Muscle of leg (tissue), 3 donors: ENCODE measurements at regions not wholly inside any gene's neighbourhood (a gene's known extent, or its start where the extent isn't known, plus 50 kb on each side); places are given as distances from the start of the nearest gene placed in this dataset.

ENCODE experiments used
- DNase-seq: peaks from one replicate; pipeline ENCODE4 v3.0.0; 2013
- H3K27ac ChIP-seq: one replicate; pipeline ENCODE4 v1.5.1; 2013; ENCODE audit warnings: mild to moderate bottlenecking, low read length, control low read depth
- H3K27me3 ChIP-seq: one replicate; pipeline ENCODE4 v1.6.1; 2013; ENCODE audit warnings: low read length; ENCODE audit not compliant: control insufficient read depth, insufficient read depth
- H3K36me3 ChIP-seq: one replicate; pipeline ENCODE4 v1.6.1; 2013; ENCODE audit warnings: low read length; ENCODE audit not compliant: control insufficient read depth, insufficient read depth
- H3K4me1 ChIP-seq: one replicate; pipeline ENCODE4 v1.6.1; 2013; ENCODE audit warnings: low read length; ENCODE audit not compliant: control insufficient read depth, insufficient read depth
- H3K4me3 ChIP-seq: one replicate; pipeline ENCODE4 v1.5.1; 2013; ENCODE audit warnings: low read length, control low read depth
- H3K9me3 ChIP-seq: replicated peaks from 2 replicates; pipeline ENCODE4 v1.6.1; 2013; ENCODE audit warnings: low read depth, low read length; ENCODE audit not compliant: control insufficient read depth
- WGBS: methylation state at CpG from one replicate; pipeline ENCODE4 v1.1.5; 2013; ENCODE audit warnings: missing lambda C conversion rate; ENCODE audit not compliant: insufficient coverage; 5-methylcytosine and 5-hydroxymethylcytosine counted together

DNA sequence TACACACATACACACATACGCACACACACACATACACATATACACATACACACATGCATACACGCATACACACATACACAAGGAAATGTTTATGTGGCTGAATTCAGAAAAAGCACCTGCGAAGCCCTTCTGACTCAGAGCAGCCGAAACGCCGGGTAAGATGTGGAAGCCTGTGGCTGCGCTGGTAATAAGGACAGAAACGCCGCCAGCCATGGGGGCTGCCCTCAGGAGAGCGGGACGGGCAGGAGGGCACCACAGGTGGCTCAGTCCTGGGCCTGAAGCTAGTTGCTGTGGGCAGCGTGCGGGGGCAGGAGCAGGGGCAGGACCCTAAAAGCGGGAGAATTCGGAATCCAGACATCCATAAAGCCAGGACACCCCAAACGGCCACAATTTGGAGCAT, 378.3 kb downstream of the BRD1 start:
- H3K4me3 ChIP-seq, result no peak overlapping the region
- no peaks in the 10 kb centered on the region for H3K9me3 ChIP-seq
- 64% methylated on average over 13 of the region's 16 CpGs for WGBS
- no peak overlapping the region for H3K27ac ChIP-seq
- H3K36me3 ChIP-seq, result no peaks in the 10 kb centered on the region
- DNase-seq, result no peak
- H3K4me1 ChIP-seq, result no peaks in the 10 kb centered on the region
- H3K27me3 ChIP-seq, result peaks cover 44% of the 10 kb centered on the region

DNA sequence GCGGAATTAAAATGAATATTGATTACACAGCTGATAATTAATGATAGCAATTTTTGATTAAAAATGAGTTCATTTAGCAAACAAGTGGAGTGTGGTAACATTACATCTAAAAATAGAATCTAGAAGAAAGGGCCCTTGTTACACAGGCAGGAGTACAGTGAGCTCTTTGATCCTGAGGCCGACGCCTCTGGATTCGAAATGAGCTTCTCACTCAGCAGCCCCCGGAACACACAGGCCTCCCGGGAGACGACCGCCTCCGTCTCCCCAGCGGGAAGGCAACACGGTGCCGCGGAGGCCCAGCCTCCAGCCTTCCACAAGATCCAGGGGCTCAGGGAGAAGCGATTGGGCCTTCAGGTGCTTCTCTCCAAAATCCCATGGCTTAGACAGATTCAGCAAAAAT, 379.1 kb downstream of the BRD1 start:
- H3K9me3 ChIP-seq, result no peaks in the 10 kb centered on the region
- H3K36me3 ChIP-seq, result no peaks in the 10 kb centered on the region
- H3K27ac ChIP-seq, result no peak overlapping the region
- WGBS, result 42% methylated on average over 13 of the region's 14 CpGs
- DNase-seq, result no peak
- H3K4me1 ChIP-seq, result no peaks in the 10 kb centered on the region
- no peak overlapping the region for H3K4me3 ChIP-seq
- H3K27me3 ChIP-seq, result peaks cover 41% of the 10 kb centered on the region

- Histone ChIP-seq H3K4me3 (no peak overlapping the region), H3K27ac (no peak overlapping the region), H3K4me1 (no peaks in the 10 kb centered on the region), H3K27me3 (peaks cover 39% of the 10 kb centered on the region), H3K36me3 (no peaks in the 10 kb centered on the region), H3K9me3 (no peaks in the 10 kb centered on the region)
- 82% methylated on average over 11 of the region's 13 CpGs for WGBS
- DNase-seq, result no peak
Observed at GRCh38 chr22:49447837-49448236, 379.8 kb downstream of the BRD1 start.

DNA sequence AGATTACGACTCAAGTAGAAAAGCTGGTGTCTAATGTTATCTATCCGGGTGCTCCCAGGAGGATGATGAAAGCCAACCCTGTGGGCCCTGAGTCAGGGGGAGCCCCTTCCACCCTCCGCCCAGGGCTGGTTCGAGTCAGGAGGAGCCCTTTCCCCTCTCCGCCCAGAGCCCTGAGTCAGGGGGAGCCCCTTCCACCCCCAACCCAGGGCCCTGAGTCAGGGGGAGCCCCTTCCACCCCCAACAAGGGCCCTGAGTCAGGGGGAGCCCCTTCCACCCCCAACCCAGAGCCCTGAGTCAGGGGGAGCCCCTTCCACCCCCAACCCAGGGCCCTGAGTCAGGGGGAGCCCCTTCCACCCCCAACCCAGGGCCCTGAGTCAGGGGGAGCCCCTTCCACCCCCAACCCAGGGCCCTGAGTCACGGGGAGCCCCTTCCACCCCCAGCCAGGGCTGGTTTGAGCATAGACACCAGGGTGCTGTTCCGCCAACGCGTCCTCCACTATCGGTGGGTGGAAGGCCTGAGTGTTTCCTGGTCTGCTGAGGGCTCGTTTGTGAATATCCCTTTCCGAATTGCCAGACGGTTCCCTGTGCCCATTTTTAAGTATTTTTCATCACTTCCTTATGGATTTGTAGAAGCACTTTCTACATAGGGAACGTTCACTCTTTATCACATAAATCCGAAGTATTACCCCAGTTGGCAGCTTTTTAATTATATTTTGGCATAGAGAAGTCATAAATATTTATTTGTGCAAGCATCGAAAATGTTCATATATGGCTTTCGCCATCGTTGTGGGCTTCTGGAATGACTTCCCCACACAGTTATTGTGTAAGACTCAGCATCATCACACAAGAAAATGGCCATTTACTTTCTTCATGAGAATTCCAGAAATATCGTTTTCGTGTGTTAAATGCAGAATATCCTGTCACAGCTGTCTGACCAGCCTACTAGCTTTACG, 380.6 kb downstream of the BRD1 start:
- Histone ChIP-seq H3K9me3 (no peaks in the 10 kb centered on the region), H3K27ac (no peak overlapping the region), H3K4me3 (no peak overlapping the region), H3K4me1 (no peaks in the 10 kb centered on the region), H3K27me3 (peaks cover 39% of the 10 kb centered on the region), H3K36me3 (no peaks in the 10 kb centered on the region)
- 71% methylated on average over 12 of the region's 21 CpGs for WGBS
- DNase-seq, result no peak

GRCh38 chr22:49446145-49446758, 381.4 kb downstream of the BRD1 start:
- no peaks in the 10 kb centered on the region for H3K9me3 ChIP-seq
- no peaks in the 10 kb centered on the region for H3K4me1 ChIP-seq
- 78% methylated on average over 17 of the region's 18 CpGs for WGBS
- H3K27me3 ChIP-seq, result peaks cover 33% of the 10 kb centered on the region
- DNase-seq, result no peak
- no peak overlapping the region for H3K4me3 ChIP-seq
- no peak overlapping the region for H3K27ac ChIP-seq
- H3K36me3 ChIP-seq, result no peaks in the 10 kb centered on the region

GRCh38 chr22:49444781-49445180, 382.9 kb downstream of the BRD1 start:
- Histone ChIP-seq H3K36me3 (no peaks in the 10 kb centered on the region), H3K27ac (no peak overlapping the region), H3K4me1 (no peaks in the 10 kb centered on the region), H3K4me3 (no peak overlapping the region), H3K9me3 (no peaks in the 10 kb centered on the region), H3K27me3 (peaks cover 21% of the 10 kb centered on the region)
- 74% methylated on average over 13 of the region's 14 CpGs for WGBS
- no peak for DNase-seq

DNA sequence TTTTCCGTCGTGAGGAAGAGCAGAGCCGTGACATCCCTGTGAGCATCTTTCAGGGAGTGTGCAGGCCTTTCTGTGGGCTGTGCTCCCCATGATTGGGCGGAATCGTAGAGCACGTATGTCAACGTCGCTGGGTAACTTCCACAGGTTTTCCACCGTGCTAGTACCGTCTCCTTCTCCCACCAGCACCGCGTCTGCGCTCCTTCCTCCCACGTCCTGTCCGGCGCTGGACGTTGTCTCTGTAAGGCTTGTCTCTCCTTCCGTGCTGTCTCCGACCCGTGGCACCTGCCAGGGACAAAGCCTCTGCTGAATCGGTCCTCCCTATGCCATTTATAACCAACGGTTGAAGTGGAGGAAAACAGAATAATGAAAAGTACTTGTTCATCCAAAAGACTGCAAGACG, 386.7 kb downstream of the BRD1 start:
- Histone ChIP-seq H3K9me3 (no peaks in the 10 kb centered on the region), H3K27ac (no peak overlapping the region), H3K4me1 (no peaks in the 10 kb centered on the region), H3K27me3 (peaks cover 3% of the 10 kb centered on the region), H3K36me3 (no peaks in the 10 kb centered on the region), H3K4me3 (no peak overlapping the region)
- WGBS, result 91% methylated on average over 17 of the region's 23 CpGs
- no peak for DNase-seq

DNA sequence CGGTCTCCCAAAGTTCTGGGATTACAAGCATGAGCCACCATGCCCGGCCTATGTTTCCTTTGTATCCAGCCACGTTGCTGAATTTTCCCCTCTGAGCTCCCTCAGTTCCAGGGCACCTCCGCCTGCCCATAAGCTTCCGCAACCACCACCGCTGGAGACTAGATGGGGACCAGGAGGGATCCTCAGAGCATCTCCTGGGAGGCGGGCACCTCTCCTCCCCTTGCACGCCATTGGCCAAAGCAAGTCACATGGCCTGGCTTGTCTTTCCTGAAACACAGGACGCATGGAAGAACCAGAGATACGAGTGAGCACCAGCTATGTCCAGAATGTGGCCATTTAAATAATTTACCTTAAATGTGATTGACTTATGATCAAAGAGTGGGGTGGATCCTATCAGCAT, 388.3 kb downstream of the BRD1 start:
- Histone ChIP-seq H3K4me1 (no peaks in the 10 kb centered on the region), H3K36me3 (no peaks in the 10 kb centered on the region), H3K27ac (no peak overlapping the region), H3K27me3 (peaks cover 5% of the 10 kb centered on the region), H3K9me3 (no peaks in the 10 kb centered on the region), H3K4me3 (no peak overlapping the region)
- DNase-seq, result no peak
- 92% methylated on average over 8 of the region's 10 CpGs for WGBS

DNA sequence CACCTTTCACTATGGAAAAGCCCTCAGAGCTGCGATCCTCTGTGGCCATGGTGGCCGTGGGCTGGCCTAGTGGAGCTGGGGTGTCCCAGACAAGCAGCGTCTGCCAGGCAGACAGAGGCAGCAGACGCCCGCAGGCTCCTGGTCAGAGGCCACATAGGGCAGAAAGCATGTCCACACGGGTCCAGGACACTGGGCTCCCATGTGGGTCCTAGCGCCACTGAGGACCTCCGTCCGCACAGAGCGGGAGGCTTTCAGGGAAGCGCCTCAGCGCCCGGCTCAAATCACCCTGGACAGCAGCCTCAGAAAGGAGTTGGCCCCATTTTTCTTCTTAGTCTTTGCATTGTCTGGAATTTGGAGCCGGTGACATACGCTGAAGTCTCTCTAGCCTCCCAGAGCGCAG, 389.7 kb downstream of the BRD1 start:
- H3K4me3 ChIP-seq, result no peak overlapping the region
- H3K27me3 ChIP-seq, result peaks cover 17% of the 10 kb centered on the region
- H3K36me3 ChIP-seq, result no peaks in the 10 kb centered on the region
- no peak for DNase-seq
- H3K9me3 ChIP-seq, result no peaks in the 10 kb centered on the region
- 78% methylated on average over 14 of the region's 16 CpGs for WGBS
- H3K27ac ChIP-seq, result no peak overlapping the region
- H3K4me1 ChIP-seq, result no peaks in the 10 kb centered on the region

DNA sequence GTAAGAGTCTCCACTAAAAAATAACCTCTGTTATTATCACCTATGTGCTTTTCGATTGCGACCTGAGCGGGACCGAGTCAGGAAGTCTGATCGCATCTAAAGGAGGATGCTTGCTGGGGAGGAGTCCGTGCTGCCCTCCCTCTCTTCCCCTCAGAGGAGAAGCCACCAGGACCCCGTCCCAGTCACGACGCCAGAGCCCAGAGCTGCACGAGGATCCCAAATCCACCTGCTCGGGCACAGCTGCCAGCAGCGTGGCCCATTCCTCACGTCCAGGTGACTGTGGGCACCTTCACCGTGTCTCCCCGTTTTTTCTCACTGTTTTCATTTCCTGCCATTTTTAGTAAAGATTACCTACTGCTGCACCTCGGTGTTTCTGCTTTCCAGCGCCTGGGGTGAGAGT, 390.3 kb downstream of the BRD1 start:
- H3K36me3 ChIP-seq, result no peaks in the 10 kb centered on the region
- no peak overlapping the region for H3K27ac ChIP-seq
- H3K27me3 ChIP-seq, result peaks cover 23% of the 10 kb centered on the region
- H3K4me1 ChIP-seq, result no peaks in the 10 kb centered on the region
- DNase-seq, result no peak
- 84% methylated on average over 8 of the region's 17 CpGs for WGBS
- no peak overlapping the region for H3K4me3 ChIP-seq
- no peaks in the 10 kb centered on the region for H3K9me3 ChIP-seq
